HL-60/S4 (cell line): ENCODE measurements at regions not wholly inside any gene's neighbourhood (a gene's known extent, or its start where the extent isn't known, plus 50 kb on each side); places are given as distances from the start of the nearest gene placed in this dataset.

Experiments
- in situ Hi-C: fragments of 300-500 bp; cut with MboI; formaldehyde crosslinking; loops from 2 replicates; pipeline ENCODE4 v1.14.3; 2022; ENCODE audit warnings: low sequenced_read_pairs

DNA sequence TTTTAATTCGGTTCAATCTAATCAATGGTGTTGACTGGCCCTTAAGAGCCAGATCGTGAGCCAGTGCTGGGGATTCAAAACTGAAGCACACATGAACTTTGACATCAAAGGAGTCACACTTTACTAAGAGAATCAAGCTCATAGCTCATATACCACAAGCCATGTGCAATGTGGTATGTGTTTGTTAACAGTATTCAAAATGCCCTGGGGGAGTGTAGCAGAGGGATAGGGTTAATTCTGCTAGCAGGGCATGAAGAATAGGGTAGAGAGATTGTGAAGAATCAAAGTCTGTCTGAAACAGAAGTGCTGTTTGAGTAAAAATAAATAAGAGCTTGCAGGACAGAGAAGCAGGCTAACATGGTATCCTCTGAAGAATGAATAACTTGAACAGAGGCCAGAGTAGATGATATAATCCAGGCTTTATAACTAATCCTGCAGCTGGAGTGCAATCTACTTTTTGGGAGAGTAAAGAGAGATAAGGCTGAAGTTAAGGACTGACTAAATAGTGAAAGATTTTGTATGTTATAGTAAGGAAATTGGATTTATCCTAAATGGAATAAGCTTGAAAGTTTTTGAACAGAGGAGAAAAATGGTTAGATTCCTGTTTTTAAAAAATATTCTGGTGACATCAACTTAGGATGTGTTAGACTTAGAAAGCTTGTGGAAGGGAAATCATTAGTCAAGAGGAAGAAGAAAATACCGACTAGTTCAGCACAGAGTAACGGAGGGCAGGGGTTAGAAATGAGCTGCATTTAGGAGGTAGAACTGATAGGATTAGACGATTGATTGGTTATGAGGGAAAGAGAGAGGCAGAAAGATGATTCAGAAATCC lies 292.0 kb downstream of the NFKBIZ start:
- in situ Hi-C loops, result no loop called here

DNA sequence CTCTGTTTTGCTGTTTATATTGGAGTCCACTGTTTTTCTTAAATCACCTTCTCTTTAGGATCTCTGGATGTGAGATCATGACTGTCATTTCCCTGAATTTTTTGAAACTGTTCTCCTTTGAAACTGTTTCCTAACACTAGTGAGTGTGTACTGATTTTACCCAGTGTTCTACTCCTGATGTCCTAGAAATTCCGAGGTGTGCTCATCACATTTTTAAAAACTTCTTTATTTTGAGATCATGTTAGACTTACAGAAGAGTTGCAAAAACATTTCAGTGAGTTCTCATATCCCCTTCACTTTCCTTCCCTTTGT lies 292.6 kb downstream of the NFKBIZ start:
- in situ Hi-C loops, result no loop called here

DNA sequence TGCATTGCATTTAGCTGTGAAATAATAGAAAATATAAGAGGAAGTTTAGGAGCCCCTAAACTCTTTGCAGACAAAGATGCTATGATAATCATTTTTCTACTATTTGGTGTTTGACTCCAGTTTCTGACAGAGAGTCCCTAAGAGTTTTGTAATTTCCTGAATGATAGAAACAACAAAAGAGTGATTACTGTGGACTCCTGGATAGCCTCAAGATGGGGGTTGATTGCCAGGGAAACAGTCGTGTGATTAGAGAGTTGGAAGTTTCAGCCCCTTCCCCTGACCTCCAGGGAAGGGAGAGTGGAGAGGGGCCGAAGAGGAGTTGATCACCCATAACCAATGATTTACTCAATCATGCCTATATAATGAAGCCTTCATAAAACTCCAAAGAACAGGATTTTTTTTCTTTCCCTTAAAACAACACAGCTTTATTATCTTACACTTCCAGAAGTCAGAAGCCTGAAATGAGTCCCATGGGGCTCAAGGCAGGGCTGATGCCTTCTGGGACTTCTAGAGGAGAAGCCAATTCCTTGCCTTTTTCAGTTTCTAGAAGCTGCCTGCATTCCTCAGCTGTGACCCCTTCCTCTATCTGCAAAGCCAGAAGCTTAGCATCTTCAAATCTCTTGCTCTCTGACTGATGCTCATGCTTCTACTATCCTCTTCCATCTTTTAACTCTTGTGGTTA lies 292.3 kb upstream of the ZPLD1 start:
- in situ Hi-C loops, result no loop called here

DNA sequence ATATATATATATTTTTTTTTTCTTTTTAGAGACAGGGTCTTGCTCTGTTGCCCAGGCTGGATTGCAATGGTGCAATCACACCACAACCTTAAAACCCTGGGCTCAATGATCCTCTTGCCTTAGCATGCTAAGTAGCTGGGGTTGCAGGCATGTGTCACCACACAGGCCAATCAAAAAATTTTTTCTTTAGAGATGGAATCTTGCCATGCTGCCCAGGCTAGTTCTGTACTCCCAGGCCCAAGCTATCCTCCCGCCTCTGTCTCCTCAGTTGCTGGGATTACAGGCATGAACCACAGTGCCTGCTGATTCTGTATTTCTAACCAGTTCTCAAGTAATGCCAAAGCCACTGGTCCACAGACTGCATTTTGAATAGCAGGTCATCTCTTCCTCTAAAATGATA lies 291.3 kb upstream of the ZPLD1 start:
- in situ Hi-C loops, result no loop called here

DNA sequence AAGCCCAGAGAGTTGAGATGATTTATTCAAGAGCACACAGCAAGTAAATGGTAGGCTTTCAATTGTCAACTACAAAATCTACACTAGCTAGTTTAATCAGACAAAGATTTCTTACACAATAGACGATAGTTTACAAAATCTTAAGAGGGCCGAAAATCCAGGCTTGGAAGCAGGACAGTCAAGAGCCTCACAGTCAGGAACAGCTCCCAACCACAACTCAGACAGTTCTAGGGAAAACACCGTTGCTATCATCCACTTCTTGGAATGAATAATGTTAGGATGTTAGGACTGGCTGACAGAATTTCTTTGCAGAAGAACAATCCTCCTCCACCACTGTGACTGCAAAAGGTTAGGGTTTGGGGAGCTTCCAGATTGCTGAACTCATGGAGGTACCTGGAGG lies 290.8 kb upstream of the ZPLD1 start:
- in situ Hi-C loops, result no loop called here

DNA sequence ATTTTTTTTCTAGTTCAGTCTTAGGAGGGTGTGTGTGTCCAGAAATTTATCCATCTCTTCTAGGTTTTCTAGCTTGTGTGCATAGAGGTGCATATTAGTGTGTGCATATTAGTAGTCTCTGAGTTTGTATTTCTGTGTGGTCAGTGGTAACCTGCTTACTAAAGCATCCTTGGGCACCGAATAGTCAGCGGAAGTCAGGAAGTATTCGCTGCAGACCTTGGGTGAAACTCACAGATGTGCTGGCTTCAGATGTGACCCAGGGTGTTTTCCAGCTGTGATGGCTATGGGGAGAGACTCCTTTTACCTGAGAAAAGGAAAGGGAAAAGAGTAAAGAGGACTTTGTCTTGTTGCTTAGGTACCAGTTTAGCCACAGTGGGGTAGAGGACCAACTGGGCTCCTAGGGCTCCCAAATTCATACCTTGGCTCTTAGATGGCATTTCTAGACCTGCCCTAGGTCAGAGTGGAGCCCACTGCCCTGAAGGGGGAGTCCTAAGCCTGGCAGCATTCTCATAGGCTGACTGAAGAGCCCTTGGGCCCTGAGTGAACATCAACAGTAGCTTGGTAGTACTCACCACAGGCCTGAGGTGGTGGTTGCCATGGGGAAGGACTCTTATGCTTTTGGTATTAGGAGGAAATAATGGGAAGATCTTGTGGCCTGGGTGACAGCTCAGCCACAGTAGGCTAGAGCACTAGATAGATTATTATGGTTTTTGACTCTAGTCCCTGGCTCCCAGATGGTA lies 286.0 kb upstream of the ZPLD1 start:
- in situ Hi-C loops, result no loop called here

DNA sequence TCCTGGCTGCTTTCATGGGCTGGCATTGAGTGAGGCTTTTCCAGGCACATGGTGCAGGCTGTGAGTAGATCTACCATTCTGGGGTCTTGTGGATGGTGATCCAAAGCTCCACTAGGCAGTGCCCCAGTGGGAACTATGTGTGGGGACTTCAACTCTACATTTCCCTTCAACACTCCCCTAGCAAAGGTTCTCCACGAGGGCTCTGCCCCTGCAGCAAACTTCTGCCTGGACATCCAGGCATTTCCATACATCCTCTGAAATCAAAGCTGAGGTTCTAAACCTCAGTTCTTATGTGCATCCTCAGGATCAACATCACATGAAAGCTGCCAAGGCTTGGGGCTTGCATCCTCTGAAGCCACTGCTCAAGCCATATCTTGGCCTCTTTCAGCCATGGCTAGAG lies 282.9 kb upstream of the ZPLD1 start:
- in situ Hi-C loops, result no loop called here

DNA sequence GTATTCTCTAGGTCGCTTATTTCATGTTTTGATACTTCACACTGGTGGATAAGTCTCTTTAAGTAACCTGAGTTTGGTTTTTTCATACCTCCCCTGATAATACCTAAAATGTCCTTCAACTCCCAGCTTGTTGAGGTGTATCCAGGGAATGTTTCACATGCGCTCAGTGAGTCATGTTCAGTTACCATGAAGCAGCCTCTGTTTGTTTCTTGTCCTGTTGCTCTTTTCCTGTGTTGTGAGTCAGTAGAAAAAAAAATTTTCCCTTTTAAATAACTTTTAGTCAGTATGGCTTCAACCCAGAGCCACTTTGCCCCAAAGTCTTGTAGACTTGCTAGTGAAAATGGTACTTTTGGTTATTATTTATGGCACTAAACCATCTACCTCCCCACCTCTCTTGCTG lies 278.4 kb upstream of the ZPLD1 start:
- in situ Hi-C loops, result no loop called here

DNA sequence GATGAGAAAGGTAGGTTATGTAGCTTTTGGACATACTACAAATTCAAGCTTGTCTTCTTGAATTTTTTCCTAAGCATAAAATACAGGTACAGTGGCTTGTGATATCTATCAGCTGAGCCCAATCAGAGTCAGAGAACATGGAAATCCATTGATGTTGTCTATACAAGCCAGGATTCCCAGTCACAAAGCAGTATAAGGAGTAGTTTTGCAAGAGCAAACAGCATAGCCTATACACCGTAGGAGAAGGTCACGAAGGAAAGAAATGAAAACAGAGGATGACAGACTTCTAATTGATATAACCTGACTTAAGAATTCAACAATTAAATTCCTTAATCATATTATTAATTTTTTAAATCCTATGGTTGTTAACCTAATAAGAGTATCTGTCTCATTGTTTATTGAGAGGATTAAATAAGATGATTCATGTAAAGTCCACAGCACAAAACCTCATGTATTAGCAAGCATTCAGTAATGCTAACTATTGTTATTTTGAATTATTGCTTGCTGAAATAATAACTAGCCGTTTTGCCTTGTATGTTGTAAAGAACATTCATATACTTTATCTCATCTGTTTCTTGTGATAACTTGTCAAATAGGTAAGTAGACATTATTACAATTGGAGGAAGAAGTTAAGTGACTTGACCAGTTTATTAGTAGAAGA lies 276.6 kb upstream of the ZPLD1 start:
- in situ Hi-C loops, result no loop called here

DNA sequence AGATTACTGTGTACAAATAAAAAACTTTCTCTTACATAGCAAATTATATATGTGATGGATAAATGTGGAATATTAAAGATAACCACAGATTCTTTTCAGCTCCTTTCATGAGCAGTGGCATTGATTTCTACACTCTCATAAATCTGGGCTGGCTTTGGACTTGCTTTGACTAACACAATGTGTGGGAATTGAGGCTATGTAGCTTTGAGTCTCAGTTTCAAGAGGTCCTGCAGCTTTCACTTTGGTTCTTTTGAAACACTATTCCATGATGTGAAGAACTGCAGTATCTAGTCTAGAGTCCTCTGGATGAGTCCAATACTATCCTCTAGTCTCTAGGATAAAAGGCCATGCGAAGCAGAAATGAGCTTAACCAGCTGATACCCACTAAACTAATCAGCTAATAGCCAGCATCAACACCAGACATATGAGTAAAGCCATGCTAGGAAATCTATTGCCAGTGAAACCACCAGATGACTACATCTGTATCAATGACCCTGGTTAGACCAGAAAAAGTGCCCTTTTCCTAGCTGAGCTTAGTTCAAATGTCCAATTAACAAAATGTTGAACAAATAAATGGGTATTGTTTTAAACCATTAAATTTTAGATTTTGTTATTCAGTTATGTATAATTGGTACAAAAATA lies 274.9 kb upstream of the ZPLD1 start:
- in situ Hi-C loops, result no loop called here

DNA sequence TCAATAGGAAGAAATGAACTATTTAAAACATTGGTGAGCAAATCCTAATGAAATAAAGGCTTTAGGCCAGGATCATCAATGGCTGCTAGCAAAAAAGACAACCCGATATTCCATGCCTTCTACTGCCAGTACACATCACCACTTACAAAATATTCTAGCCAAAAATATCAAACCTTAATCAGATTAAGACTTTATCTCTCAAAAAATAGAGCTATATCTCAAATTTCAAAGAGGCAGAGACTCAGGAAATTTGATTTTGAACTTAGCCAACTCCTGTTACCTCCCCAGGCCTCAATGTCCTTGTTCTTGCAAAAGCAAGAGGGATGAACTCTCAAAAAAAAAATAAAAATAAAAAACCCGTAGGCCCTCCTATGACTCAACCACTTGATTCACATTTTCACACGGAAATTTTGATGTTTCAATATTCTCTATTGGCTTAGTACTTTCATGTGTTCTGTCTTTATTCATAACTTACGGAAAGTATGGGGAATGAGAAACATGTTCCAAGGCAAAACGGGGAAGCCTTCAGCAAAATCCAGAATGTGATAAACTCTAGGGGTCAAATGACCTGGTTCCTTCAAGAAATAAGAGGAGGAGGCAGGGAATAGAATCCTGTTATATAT lies 273.3 kb upstream of the ZPLD1 start:
- in situ Hi-C loops, result no loop called here

DNA sequence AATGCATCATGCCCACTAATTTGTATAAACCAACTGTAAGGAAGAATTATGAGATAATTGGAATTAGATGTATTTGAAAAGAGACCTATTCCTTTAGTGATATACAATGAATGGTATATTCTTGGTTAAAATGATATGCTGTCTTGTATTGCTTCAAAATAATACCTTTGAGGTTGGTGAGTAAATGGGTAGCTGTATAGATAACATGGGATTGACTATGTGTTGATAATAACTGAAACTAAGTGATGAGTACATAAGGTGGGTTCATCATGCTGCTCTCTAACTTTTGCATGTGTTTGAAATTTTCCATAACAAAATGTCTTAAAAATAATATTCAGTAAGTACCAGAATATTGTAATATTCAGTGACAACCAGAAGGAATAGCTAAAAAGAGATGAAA lies 272.6 kb upstream of the ZPLD1 start:
- in situ Hi-C loops, result no loop called here

DNA sequence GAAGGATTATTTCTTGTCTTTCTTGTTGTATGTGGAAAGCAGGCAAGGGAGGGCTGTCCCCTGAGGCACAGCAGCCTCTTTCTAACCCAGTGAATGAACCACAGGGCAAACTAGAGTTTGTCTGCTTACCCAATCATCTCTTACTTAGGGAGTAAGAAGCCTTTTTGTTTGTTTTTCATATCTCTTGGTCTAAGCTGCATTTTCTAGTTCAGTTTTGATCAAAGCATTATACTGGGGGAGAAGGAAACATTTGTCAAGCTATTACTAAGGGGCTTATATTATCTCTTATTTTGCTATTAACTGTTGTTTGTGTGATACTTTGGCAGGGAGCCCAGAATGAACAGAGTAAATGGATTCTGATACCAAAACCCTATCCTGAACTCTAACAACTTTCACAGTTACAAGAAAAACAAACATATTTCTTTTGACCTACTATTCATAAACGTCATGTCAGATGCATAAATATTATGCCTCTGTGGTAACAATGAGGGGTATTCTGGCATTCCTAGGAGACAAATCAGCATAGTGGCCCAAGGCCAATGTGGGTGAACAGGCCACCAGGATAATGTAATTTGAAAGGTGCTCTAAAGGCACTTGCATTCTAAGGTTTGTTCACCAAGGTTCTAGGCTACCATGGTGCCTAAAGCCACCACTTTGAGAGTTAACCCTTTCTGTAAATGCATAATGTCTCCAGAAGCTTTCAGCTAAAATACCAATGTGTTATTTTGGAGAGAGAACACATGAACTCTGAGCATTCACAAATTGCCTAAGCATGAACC lies 271.6 kb upstream of the ZPLD1 start:
- in situ Hi-C loops, result no loop called here

DNA sequence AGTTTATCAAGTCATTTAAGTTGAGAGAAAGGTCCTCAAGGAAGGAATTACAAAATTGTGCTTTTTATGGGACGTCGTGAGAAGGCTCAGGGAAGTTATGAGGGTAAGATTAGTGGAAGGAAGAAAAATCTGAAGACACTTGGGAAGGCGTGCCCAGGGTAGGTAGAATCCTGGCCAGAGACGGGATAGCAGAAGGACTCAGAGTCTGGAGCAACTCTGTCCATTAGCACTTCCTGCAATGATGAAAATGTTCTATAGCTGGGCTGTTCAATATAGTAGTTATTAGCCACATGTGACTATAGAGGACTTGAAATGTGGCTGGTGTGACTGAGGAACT lies 271.0 kb upstream of the ZPLD1 start:
- in situ Hi-C loops, result no loop called here

DNA sequence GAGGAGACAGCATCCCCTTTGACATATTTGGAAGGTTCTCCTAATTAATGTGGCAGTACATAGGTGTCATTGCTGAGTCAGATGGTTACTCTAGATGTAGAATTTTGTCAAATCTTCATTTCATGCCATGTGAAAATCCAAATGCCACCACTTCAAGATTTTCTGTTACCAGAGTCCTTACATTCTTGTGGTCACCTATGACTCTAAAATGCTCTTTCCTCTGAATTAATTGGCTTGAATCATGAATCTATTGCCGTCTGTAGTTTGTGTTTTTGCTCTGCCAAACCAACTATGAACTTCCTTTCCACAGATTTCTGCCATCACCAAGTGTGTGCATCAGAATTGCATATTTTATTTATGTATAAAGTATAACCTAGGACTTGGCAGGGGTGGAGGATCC lies 269.4 kb upstream of the ZPLD1 start:
- in situ Hi-C loops, result no loop called here

DNA sequence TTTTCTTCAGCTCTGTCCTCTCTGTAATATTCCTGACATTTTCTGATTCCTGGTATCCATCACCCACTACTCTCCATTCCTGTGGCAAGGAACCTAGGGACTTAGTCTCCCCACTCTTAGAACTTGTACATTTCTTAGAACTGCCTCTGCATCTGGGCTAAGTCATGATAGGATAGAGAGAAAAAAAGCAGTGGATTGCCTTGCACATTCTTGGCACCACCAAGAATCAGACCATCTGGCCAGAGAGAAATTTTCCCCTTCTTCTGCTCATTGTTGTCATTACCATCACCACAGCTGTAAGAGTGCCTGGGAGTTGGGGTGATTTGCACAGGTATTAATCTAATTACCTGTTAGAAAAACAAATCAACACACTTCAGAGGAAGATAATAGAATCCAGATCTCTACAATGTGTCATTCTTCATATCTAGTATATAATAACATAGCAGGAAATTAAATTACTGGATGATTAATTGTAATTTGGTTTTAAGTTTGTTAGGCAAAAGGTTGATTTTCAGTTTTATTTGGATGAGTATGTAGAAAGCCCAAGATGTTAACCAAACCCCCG lies 264.8 kb upstream of the ZPLD1 start:
- in situ Hi-C loops, result no loop called here

DNA sequence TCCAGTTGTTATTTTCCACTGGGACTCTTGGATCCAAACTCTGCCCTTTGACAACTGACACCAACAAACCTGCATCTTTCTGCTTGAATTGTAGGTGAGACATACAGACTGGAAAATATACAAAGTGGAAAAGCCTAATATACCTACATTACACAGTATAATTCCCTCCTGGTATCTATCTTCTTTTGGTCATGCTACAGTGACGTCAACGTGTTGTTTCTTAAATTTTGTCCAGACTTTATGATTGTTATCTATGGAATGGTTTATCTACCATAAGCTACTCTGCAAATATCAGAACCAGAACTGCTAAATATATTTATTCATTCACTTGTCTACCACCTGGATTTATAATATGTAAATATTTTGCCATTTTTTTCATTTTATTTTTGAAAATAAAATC lies 264.3 kb upstream of the ZPLD1 start:
- in situ Hi-C loops, result no loop called here

DNA sequence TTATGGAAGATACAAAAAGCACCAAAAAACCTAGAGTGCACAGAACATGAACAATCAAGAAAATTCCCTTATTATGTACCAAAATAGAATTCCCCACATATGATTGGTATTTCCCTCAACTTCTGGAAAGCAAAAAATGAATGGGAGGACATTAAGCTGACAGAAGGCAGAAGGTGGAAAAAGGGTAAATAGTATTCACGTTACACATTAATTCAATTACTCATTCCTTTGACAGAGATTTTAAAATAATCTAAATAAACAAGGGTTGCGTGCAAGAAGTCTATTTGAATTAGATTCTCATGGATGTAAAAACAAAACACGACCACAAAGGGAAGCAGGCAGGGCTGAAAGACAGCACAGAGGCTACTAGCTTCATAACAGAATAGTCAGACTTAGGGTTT lies 260.5 kb upstream of the ZPLD1 start:
- in situ Hi-C loops, result no loop called here

DNA sequence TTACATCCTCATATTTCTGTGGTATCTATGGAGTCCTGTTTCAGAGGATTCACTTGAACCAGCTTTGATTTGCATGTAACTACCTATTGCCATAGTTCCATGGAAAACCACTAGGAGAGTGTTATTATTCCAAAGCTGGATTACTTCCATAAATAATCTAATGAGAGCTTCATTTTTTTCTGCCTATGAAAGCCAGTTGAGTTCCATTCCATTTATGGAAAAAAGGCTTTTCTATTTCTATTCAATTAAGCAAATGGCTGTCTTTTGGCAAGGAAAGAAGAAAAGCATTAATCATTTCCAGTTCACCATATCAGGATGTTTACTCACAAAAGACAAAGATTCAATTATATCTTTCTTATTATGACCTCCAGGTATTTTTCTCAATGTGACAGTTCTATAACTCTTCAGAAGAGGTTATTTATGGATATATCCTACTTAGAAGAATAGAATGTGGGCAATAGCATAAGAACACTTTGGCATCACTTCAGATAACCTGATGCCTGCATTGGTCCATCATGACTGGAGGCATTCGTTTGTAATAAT lies 259.9 kb upstream of the ZPLD1 start:
- in situ Hi-C loops, result no loop called here
